ENCODE measurements at regions not wholly inside any gene's neighbourhood (a gene's known extent, or its start where the extent isn't known, plus 50 kb on each side); places are given as distances from the start of the nearest gene placed in this dataset.
"Not testable (repeated sequence)": the region's sequence is repeated elsewhere in the genome, so short reads cannot be mapped to it uniquely, and the experiment has no call there.

GRCh38 chr6:102808944-102809505 lies 1415.5 kb downstream of the GRIK2 start:
- not testable (repeated sequence) for DNase-seq

- no peak for DNase-seq
Observed at GRCh38 chr6:102799051-102799450, 1405.5 kb downstream of the GRIK2 start.

DNA sequence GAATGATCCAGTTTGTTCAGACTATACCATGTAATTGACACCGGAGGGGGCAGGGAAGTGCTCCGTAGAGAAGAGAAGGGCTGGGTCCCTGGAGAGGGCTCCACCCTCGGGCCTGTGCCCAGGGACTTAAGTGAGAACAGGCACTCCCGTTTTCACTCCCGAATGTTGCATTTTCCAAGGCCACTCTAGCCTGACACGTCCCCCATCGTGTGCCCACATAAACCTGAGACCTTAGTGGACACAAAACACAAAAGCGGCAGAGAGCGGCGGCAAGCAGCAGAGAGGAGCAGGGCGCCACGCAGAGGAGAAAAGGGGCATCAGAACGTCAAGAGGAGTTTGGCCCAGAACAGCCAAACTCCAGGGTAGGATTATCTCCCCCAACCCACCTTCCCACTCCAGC lies 1405.1 kb downstream of the GRIK2 start:
- no peak for DNase-seq

DNA sequence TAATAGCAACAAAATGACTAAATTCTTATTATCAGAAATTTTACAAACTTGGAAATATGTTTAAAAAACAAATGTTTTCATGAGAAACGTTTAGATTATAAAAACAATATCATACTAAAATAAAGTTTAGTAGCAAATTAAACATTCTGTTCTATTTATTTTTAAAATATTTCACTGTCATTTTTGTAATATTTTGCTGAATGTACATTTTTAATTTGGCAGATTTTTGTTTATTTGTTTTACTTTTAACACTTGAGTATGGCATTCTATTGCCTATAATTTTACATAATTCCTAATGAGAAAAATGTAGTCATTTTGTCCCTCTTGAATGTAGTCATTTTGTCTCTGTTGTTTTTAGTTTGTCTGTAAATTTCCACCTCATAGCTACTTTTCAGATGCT lies 1400.2 kb downstream of the GRIK2 start:
- DNase-seq, result no peak

DNA sequence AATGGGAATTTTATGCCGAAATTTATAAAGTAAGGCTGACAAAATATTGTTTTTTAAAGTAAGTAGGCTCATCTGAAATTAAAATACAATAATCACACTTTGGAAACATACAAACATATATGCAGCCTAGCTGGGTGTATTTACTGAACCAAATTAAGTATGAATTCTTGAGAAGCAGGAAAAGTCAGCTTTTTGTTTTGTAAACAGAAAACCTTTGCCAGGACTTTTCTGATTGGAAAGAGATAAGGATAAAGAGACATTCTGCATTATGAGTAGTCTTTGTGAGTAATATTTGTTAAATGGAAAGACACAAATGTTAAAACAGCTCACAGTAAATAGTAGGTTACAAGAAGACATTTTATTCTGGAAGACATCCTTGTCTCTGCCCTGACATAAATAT lies 1380.8 kb downstream of the GRIK2 start:
- no peak for DNase-seq

- DNase-seq, result no peak
Observed at GRCh38 chr6:102773636-102774035, 1380.1 kb downstream of the GRIK2 start.

- no peak for DNase-seq
Observed at GRCh38 chr6:102766963-102767362, 1373.5 kb downstream of the GRIK2 start.

DNA sequence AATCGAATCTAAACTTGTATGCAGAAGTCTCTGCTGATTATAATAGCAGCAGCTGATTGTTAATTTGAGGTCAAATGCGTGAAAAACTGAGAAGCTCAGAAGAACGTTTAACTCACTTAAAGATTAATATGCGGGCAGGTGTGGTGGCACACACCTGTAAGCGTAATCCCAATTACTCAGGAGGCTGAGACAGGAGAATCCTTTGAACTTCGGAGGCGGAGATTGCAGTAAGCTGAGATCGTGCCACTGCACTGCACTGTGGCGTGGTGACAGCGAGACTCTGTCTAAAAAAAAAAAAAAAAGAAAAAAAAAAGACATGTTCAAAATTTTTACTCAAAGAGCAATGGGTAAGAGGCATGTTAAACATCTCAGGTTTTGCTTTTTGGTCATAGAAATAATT lies 1370.8 kb downstream of the GRIK2 start:
- no peak for DNase-seq

- no peak for DNase-seq
Observed at GRCh38 chr6:102763891-102764290, 1370.4 kb downstream of the GRIK2 start.

- no peak for DNase-seq
Observed at GRCh38 chr6:102761872-102762271, 1368.4 kb downstream of the GRIK2 start.

DNA sequence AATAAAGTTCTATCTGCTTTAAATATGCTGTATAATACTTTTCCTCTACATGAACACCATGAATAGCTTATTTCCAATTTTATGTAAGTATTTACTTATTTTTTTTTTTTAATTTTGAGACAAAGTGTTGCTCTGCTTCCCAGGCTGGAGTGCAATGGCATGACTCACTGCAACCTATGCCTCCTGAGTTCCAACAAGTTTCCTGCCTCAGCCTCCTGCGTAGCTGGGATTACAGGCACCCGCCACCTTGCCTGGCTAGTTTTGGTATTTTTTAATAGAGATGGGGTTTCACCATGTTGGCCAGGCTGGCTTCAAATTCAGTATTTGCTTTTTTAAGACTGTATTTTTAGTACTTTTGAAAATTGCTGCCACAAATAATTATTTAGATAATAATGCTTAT lies 1365.9 kb downstream of the GRIK2 start:
- DNase-seq, result no peak

GRCh38 chr6:102758536-102758935 lies 1365.0 kb downstream of the GRIK2 start:
- not testable (repeated sequence) for DNase-seq

DNA sequence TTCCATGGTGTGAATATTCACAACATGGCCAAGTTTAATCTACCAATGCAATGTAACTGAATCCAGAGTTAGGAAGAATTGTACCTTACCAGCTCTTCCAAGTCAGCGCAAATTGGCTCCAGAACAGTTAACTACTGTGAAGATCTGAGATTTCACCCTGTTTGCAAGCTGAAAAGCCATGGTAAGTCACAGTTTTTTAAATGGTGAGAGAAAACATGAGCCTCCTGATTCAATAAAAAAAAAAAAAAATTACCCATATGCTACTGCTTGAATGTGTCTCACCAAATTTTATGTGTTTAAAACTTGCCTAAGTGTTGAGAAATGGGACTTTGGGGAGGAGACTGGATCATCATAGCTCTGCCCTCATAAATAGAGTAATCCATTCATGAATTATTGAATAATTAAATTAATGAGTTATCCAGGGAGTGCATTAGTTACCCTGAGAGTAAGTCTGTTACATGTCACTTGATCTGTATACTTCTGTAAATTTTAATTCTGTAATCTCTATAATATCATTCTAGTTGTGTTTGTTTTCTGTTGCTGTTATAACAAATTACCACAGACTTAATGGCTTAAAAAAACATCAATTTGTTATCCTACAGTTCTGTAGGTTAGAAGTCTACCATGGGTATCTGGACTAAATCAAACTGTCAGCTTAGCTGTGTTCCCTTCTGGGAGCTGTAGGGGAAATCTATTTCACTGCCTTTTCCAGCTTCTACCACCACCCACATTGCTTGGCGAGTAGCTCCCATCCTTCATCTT lies 1355.9 kb downstream of the GRIK2 start:
- no peak for DNase-seq

DNA sequence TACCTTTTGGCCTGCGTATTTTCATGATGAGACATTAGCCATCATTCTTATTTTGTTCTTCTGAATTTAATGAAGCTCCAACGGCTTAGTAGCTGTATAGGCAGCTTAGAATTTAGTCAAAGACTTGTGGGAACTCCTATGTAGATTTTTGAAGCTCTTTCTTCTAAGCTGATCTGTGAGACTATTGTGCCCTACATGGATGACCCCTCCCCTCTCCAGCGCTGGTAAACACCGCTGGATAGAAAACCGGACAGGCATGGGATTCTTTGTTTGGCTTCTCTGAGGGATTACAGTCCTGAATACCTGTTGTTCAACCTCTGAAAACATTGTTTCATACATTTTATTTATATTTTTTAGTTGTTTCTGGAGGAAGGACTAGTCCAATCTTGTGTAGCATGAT lies 1353.4 kb downstream of the GRIK2 start:
- no peak for DNase-seq

DNA sequence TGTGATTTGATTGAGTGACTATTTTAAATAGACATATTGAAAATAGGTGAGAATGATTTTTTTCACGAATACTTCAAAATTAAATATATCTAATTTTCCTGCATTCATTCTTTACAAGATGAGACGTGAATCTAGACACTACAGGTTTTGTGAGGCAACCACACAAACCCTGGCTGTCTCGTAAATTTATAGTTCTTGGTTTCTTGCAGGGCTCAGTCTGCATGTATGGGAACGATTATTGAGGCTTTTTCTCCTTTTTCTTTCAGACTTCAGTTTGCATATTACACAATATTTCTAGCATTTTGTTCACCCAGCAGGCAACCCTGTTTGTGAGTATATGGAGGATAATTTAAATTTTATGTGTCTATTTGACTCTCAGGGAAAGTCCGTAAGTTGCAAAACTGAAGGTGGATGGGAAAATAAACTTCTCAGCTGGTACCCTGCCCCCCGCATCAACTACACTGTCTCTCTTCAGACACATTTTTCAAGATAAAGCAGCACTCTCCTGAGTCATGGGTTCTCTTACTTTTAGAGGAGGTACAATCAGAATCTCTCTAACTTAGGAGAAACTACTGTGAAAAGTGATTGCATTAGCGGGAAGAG lies 1349.3 kb downstream of the GRIK2 start:
- no peak for DNase-seq

- DNase-seq, result no peak
Observed at GRCh38 chr6:102742028-102742427, 1348.5 kb downstream of the GRIK2 start.

DNA sequence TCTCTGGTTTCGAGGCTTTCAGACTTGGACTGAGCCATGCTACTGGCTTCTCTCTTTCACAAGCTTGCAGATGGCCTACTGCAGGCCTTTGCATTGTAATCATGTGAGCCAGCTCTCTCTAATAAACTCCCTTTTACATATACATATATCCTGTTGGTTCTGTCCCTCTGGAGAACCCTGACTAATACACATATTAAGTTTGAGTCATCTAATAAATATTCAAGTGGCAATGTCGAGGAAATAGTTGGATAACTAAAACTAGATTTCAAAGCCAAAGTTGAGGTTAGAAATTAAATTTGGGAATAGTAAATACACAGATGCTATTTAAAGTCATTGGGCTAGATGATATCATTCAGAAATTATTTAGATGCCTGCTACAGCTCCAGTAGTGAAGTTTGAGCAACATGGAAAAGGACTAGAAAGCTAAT lies 1343.4 kb downstream of the GRIK2 start:
- DNase-seq, result no peak

GRCh38 chr6:102732898-102733297 lies 1339.4 kb downstream of the GRIK2 start:
- DNase-seq, result no peak

DNA sequence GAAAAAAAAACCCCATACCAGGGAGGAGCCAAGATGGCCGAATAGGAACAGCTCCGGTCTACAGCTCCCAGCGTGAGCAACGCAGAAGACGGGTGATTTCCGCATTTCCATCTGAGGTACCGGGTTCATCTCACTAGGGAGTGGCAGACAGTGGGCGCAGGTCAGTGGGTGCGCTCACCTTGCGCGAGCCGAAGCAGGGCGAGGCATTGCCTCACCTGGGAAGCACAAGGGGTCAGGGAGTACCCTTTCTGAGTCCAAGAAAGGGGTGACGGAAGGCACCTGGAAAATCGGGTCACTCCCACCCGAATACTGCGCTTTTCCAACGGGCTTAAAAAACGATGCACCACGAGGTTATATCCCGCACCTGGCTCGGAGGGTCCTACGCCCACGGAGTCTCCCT lies 1328.6 kb downstream of the GRIK2 start:
- not testable (repeated sequence) for DNase-seq

DNA sequence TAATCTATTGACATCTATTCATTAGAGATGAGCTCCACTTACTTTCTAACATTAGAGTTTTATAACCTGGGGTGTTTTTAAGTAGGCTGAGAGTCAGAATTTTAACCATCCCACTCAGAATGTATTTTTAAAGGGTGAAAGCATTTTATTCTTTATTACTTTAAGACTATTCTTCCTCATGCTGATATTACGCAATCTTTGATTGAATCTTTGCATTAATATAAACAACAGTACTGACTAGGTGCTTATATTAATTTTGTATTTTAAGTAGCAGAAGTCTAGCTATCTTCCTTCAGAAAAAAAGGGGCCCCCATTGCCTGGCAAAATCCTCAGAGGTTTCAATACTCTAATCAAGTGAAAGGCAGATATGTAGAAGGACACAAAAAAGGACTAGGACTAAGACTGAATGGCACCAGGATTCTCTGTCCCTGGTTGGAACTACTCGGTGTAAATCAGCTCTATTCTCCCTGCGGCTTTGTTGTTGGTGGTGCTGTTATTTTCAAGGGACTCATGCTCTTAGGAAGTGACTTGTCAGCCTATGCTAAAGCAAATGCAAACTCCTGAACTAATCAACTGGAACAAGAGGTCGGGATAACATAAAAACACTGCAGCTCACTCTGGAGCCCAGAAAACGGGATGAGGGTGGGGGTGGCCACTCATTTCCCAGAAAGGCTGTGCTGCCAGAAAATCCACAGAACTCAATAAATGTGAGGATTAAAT lies 1324.4 kb downstream of the GRIK2 start:
- no peak for DNase-seq

- no peak for DNase-seq
Observed at GRCh38 chr6:102717252-102717651, 1323.7 kb downstream of the GRIK2 start.

DNA sequence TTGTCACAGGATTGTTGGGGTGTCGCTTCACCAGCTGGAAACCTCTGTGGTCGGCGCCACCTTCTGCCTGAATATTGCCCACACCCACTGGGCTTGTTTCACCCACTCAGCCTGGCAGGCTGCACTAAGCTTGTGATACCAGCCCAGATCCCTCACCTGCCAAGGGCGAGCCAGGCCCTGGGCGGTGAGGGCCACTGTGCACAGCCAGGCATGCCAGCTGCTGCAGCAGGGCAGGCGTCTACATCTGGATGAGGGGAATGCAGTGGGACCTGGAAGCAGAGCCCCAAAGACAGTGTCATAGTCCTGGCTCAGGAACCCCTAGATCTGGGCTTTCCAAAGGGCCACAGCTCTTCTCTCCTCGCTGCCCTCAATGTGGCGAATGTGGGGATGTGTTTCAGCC lies 1307.5 kb downstream of the GRIK2 start:
- DNase-seq, result no peak

GRCh38 chr6:102686461-102686860 lies 1293.0 kb downstream of the GRIK2 start:
- no peak for DNase-seq

GRCh38 chr6:102680413-102680812 lies 1286.9 kb downstream of the GRIK2 start:
- no peak for DNase-seq
